Stimulated activated naive B cell treated with anti-CD40 and anti-IgM and Interleukin-4, amounts not matched to agents 10 μg/mL and 1 μg/mL and 100 μg/mL, for 72 hours (primary cell): ENCODE measurements at regions not wholly inside any gene's neighbourhood (a gene's known extent, or its start where the extent isn't known, plus 50 kb on each side); places are given as distances from the start of the nearest gene placed in this dataset.
"Not testable (repeated sequence)": the region's sequence is repeated elsewhere in the genome, so short reads cannot be mapped to it uniquely, and the experiment has no call there.

Experiments used
- ATAC-seq, 2 donors: fragments of 150-1000 bp; cut with Tn5 transposase; replicated peaks; 2 replicates each; pipeline ENCODE4 v1.10.0; 2021; ENCODE audit warnings: moderate library complexity in 1 of 2
- DNase-seq: peaks from one replicate; pipeline ENCODE4 v3.0.0; 2021
- H3K27ac Mint-ChIP-seq: one replicate; pipeline ENCODE4 v1.8.0; 2022; ENCODE audit warnings: mild to moderate bottlenecking, mixed read lengths
- H3K27me3 Mint-ChIP-seq, 2 donors: one replicate each; pipeline ENCODE4 v1.8.0; 2022; ENCODE audit warnings: mixed read lengths in 2 of 2
- H3K36me3 Mint-ChIP-seq, 2 donors: one replicate each; pipeline ENCODE4 v1.8.0; 2022; ENCODE audit warnings: mixed read lengths in 2 of 2, mild to moderate bottlenecking in 1 of 2
- H3K4me1 Mint-ChIP-seq, 2 donors: one replicate each; pipeline ENCODE4 v1.8.0; 2022; ENCODE audit warnings: mixed read lengths in 2 of 2, mild to moderate bottlenecking in 1 of 2
- H3K4me3 Mint-ChIP-seq, 2 donors: one replicate each; pipeline ENCODE4 v1.8.0; 2022; ENCODE audit warnings: mild to moderate bottlenecking in 2 of 2, mixed read lengths in 2 of 2, moderate library complexity in 1 of 2
- H3K9me3 Mint-ChIP-seq, 2 donors: one replicate each; pipeline ENCODE4 v1.8.0; 2022; ENCODE audit warnings: mixed read lengths in 2 of 2, mild to moderate bottlenecking in 1 of 2

DNA sequence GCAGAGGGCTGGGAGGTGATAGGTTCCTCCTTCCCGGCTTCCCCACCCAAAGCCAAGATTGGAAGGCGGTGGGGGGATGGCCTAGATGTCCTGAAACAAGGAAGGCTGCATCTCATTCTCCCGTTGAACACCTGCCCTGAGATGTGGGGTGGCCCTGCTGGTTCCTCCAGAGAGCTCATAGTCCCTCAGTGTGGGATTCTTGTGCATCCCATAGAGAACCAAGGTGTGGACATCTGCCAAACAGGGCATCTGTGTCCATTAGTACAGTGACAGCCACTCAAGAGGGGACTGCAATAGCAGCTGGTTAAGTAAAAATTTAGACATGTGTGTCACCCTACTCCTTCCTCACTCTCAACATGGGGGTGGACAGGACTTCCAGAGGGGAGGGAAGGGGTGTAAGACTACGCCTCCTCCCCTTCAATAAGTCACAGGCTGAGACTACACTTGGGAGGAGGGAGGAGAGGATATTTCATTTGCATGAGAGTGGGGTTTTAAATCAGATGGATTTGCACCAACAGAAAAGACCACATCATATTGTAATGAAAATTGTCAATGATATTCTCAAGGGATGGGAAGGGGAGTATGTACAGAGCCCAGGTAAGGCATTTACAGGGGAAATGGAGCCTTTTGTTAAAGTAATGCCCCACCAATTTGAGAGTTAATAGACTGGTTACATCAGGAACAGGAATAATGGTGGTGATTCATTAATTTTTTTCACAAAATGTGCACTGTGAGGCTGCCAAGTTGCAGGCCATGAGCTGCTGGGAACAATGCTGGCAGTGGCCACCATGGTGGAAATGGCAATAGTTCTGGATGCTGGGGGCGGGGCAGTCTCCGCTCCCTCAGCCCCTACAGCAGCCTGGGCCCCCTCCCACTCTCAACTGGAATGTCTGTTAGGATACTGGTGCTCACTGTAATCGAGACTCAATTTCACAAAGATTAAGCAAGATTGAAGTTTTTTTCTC is 80.6 kb downstream of the TEX51 start:
- DNase-seq (no peak), ATAC-seq (no peak)
- H3K27ac Mint-ChIP-seq, result no peak overlapping the region
- H3K4me1 Mint-ChIP-seq, result peaks cover 0 to 2% of the 10 kb centered on the region in 2 donors
- no peaks in the 10 kb centered on the region for H3K9me3 Mint-ChIP-seq
- no peaks in the 10 kb centered on the region for H3K36me3 Mint-ChIP-seq
- no peak overlapping the region for H3K4me3 Mint-ChIP-seq
- H3K27me3 Mint-ChIP-seq, result peaks cover 5 to 13% of the 10 kb centered on the region in 2 donors

- Mint-ChIP-seq H3K36me3 (no peaks in the 10 kb centered on the region), H3K9me3 (peaks cover 0 to 2% of the 10 kb centered on the region in 2 donors), H3K4me1 (peaks cover 0 to 2% of the 10 kb centered on the region in 2 donors), H3K27ac (no peak overlapping the region), H3K27me3 (peaks cover 5 to 14% of the 10 kb centered on the region in 2 donors), H3K4me3 (no peak overlapping the region)
- no peak for ATAC-seq
- no peak for DNase-seq
Measured at GRCh38 chr2:126981476-126981875, 82.8 kb downstream of the TEX51 start.

GRCh38 chr2:126982935-126983334 is 84.2 kb downstream of the TEX51 start:
- peaks cover 12 to 19% of the 10 kb centered on the region in 2 donors for H3K27me3 Mint-ChIP-seq
- peaks cover 0 to 2% of the 10 kb centered on the region in 2 donors for H3K4me1 Mint-ChIP-seq
- H3K27ac Mint-ChIP-seq, result no peak overlapping the region
- H3K36me3 Mint-ChIP-seq, result no peaks in the 10 kb centered on the region
- H3K9me3 Mint-ChIP-seq, result peaks cover 0 to 2% of the 10 kb centered on the region in 2 donors
- H3K4me3 Mint-ChIP-seq, result no peak overlapping the region
- ATAC-seq, result no peak
- DNase-seq, result no peak

GRCh38 chr2:126986631-126987187 is 88.0 kb downstream of the TEX51 start:
- DNase-seq (no peak), ATAC-seq (no peak)
- H3K27ac Mint-ChIP-seq, result no peak overlapping the region
- H3K27me3 Mint-ChIP-seq, result peaks cover 37 to 39% of the 10 kb centered on the region in 2 donors
- H3K4me1 Mint-ChIP-seq, result no peaks in the 10 kb centered on the region
- H3K4me3 Mint-ChIP-seq, result no peak overlapping the region
- peaks cover 0 to 4% of the 10 kb centered on the region in 2 donors for H3K9me3 Mint-ChIP-seq
- no peaks in the 10 kb centered on the region for H3K36me3 Mint-ChIP-seq

DNA sequence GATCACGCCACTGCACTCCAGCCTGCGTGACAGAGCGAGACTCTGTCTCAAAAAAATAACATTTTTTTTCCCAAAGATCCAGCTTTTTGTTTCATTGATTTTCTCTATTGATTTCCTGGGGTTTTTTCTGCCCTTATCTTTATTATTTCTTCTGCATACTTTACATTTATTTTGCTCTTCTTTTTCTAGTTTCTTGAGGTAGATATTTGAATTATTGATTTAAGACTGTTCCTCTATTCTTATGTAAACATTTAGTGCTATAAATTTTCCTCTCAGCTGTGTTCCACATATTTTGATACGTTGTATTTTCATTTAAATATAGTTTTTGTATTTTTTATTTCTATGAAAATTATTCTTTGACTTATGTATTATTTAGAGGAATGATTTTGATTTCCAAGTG is 89.8 kb downstream of the TEX51 start:
- ATAC-seq, result no peak
- no peak overlapping the region for H3K4me3 Mint-ChIP-seq
- DNase-seq, result no peak
- H3K4me1 Mint-ChIP-seq, result no peaks in the 10 kb centered on the region
- peaks cover 0 to 4% of the 10 kb centered on the region in 2 donors for H3K9me3 Mint-ChIP-seq
- H3K27me3 Mint-ChIP-seq, result peaks cover 52 to 54% of the 10 kb centered on the region in 2 donors
- no peak overlapping the region for H3K27ac Mint-ChIP-seq
- H3K36me3 Mint-ChIP-seq, result no peaks in the 10 kb centered on the region

- H3K27ac Mint-ChIP-seq, ATAC-seq, DNase-seq, H3K36me3 Mint-ChIP-seq, H3K9me3 Mint-ChIP-seq, H3K4me1 Mint-ChIP-seq, H3K4me3 Mint-ChIP-seq: not testable (repeated sequence)
- peaks cover 52 to 54% of the 10 kb centered on the region in 2 donors for H3K27me3 Mint-ChIP-seq
Measured at GRCh38 chr2:126989064-126989463, 90.4 kb downstream of the TEX51 start.

DNA sequence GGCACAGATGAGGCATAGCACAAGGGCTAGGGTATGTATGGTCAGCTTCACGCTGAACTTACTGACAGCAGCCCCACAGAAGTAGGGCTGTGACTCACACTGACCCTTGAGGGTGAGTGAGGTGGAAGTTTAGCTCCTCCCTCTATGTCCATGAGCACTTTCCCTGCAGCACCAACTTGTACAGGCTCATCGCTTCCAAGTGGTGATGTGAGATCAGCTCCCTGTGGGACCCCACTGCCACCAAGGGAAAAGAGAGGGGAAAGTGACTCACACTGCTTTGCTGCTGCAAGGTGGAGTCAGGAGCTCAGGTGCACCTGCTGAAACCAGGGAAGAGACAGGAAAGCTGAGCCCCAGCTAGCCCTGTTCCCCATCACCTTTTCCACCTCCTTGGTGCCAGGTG is 91.5 kb downstream of the TEX51 start:
- DNase-seq (no peak), ATAC-seq (no peak)
- no peaks in the 10 kb centered on the region for H3K4me1 Mint-ChIP-seq
- peaks cover 0 to 4% of the 10 kb centered on the region in 2 donors for H3K9me3 Mint-ChIP-seq
- peaks cover 52 to 54% of the 10 kb centered on the region in 2 donors for H3K27me3 Mint-ChIP-seq
- no peak overlapping the region for H3K4me3 Mint-ChIP-seq
- no peaks in the 10 kb centered on the region for H3K36me3 Mint-ChIP-seq
- no peak overlapping the region for H3K27ac Mint-ChIP-seq

DNA sequence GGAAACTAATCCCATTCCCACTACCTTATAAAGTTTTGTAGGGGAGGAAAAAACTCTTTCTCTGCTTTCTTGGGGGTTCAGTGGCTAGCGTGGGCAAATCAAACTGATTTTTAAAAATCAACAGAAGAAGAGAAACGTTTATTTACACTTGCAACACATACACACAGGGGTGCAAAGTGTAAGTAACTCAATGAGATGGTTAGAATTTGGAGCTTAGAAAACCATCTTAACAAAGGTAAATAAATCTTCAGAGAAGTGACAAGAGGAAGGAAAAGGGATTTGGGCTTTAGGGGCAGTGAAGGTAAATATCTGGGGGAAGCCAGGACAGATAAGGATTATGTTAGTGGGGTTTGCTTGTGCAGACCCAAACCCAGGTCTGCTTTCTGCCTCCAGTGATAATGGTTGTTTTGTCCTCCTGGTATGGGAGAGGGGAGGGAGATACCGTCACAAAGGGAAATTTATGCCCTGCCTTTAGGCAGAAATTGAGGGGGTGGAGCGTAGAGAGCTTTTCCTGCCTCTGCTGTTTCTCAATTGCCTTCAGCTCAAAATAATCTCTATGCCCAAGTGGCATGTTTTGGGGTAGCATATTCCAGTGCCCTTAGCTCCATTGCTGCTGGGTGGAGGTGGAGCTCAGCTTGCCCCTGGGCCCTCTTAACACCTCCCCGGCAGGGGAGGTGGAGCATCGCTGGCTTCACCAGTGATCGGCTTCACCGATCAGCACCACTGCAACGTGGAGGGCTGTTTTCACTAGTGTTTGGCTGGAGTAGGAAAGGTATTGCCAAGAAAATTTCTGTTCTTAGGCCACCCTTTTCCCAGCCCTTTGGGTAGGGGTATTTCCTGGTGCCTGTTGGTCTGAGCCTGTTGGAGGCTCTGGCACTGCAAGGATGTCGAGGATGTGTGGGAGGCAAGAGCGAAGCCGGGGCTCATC is 92.2 kb downstream of the TEX51 start:
- H3K4me3 Mint-ChIP-seq, result no peak overlapping the region
- H3K4me1 Mint-ChIP-seq, result peaks cover 0 to 1% of the 10 kb centered on the region in 2 donors
- no peak overlapping the region for H3K27ac Mint-ChIP-seq
- H3K36me3 Mint-ChIP-seq, result no peaks in the 10 kb centered on the region
- H3K9me3 Mint-ChIP-seq, result peaks cover 0 to 2% of the 10 kb centered on the region in 2 donors
- ATAC-seq (no peak), DNase-seq (no peak)
- H3K27me3 Mint-ChIP-seq, result peaks cover 50 to 52% of the 10 kb centered on the region in 2 donors

DNA sequence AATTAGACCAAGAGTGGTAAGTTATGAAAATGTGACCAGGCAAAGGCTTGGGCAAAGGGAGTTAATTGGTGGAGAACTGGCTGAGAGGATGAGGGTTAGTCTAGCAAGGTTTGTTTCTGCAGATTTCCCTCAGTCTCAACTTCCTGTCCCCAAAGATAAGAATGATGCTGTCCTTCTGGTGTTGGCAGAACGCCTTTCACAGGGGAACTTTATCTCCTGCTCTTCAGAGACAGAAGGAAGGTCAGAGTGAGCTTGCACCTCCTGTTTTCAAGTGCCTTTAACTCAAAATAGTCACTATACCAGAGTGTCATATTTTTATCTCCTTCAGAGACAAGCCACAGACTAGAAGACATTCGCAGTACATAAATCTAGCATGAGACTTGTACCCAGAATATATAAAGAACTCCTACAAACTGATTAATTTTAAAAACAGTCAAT is 95.7 kb downstream of the TEX51 start:
- H3K27ac Mint-ChIP-seq, result no peak overlapping the region
- H3K27me3 Mint-ChIP-seq, result peaks cover 36 to 45% of the 10 kb centered on the region in 2 donors
- no peak for DNase-seq
- no peak overlapping the region for H3K4me3 Mint-ChIP-seq
- H3K36me3 Mint-ChIP-seq, result no peaks in the 10 kb centered on the region
- peaks cover 0 to 1% of the 10 kb centered on the region in 2 donors for H3K4me1 Mint-ChIP-seq
- no peak for ATAC-seq
- H3K9me3 Mint-ChIP-seq, result peaks cover 0 to 2% of the 10 kb centered on the region in 2 donors

GRCh38 chr2:126995621-126996377 is 97.1 kb downstream of the TEX51 start:
- DNase-seq (no peak), ATAC-seq (no peak)
- H3K4me1 Mint-ChIP-seq, result peaks cover 0 to 1% of the 10 kb centered on the region in 2 donors
- peaks cover 23 to 32% of the 10 kb centered on the region in 2 donors for H3K27me3 Mint-ChIP-seq
- H3K36me3 Mint-ChIP-seq, result no peaks in the 10 kb centered on the region
- H3K4me3 Mint-ChIP-seq, result no peak overlapping the region
- H3K27ac Mint-ChIP-seq, result no peak overlapping the region
- H3K9me3 Mint-ChIP-seq, result peaks cover 0 to 1% of the 10 kb centered on the region in 2 donors

- ATAC-seq, result no peak
- no peak for DNase-seq
- Mint-ChIP-seq H3K9me3 (peaks cover 0 to 1% of the 10 kb centered on the region in 2 donors), H3K36me3 (no peaks in the 10 kb centered on the region), H3K27ac (no peak overlapping the region), H3K27me3 (peaks cover 21 to 31% of the 10 kb centered on the region in 2 donors), H3K4me1 (peaks cover 0 to 1% of the 10 kb centered on the region in 2 donors), H3K4me3 (no peak overlapping the region)
Measured at GRCh38 chr2:126996378-126996699, 97.6 kb downstream of the TEX51 start.
